GM12872 (cell line): ENCODE measurements at regions not wholly inside any gene's neighbourhood (a gene's known extent, or its start where the extent isn't known, plus 50 kb on each side); places are given as distances from the start of the nearest gene placed in this dataset.

Experiments
- CTCF ChIP-seq: IDR thresholded peaks from 3 replicates; pipeline ENCODE4 v1.5.1; 2011; ENCODE audit warnings: low read depth, mild to moderate bottlenecking, low read length, moderate library complexity; ENCODE audit not compliant: insufficient read depth

GRCh38 chr13:63189712-63190111, 1774.1 kb upstream of the PCDH20 start:
- no peak for TF ChIP-seq CTCF

- no peak for TF ChIP-seq CTCF
Measured at GRCh38 chr13:63184693-63185092, 1769.0 kb upstream of the PCDH20 start.

GRCh38 chr13:63175536-63175935, 1759.9 kb upstream of the PCDH20 start:
- TF ChIP-seq CTCF = no peak

- no peak for TF ChIP-seq CTCF
Measured at GRCh38 chr13:63167699-63168337, 1752.2 kb upstream of the PCDH20 start.

GRCh38 chr13:63166345-63166744, 1750.7 kb upstream of the PCDH20 start:
- TF ChIP-seq CTCF = no peak

GRCh38 chr13:63163903-63164302, 1748.3 kb upstream of the PCDH20 start:
- TF ChIP-seq CTCF = no peak

- no peak for TF ChIP-seq CTCF
Measured at GRCh38 chr13:63161219-63161618, 1745.6 kb upstream of the PCDH20 start.
